Amniotic epithelial cell (primary cell): ENCODE measurements at regions not wholly inside any gene's neighbourhood (a gene's known extent, or its start where the extent isn't known, plus 50 kb on each side); places are given as distances from the start of the nearest gene placed in this dataset.

ENCODE experiments used
- DNase-seq: peaks from one replicate; pipeline ENCODE4 v3.0.0-alpha.2; 2010; ENCODE audit warnings: low read depth

DNA sequence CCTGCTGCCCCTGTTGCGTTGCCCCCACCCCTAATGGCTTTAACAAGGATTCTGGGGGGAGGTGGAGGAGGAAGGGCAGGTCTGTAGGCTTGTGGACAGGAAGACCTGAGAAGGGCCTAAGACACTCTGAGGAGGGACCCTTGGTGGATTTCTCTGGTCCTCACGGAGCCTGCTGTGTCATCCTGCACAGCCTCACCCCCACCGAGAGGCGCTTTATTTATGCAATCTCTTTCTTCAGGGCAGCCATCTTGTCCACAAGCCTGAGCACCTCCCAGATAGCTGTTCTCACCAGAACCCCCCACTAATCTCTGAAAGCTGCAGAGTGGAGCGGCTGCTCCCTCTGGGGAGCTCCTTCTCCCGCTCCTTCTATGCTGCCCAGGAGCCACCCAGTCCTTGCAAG, 59.3 kb upstream of the MLN start:
- DNase-seq = no peak

DNA sequence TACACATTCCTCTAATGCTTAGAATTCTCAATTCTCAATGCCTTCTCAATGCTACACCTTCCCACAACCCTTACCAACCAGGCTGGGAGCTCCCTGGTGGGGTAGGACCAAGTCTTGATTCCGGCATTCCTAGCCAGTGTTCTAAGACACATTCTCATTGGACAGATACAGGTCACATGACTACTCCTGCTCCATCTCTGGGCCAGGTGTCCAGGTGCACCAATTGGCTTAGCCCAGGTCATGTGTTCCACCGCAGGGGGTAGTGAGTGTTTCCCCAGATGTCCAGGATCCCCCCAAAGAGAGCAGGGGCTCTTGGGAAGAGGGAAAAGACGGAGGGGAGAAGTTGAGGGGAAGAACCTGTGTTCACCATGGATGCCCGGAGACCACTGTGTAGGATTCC, 58.7 kb upstream of the MLN start:
- DNase-seq = no peak

DNA sequence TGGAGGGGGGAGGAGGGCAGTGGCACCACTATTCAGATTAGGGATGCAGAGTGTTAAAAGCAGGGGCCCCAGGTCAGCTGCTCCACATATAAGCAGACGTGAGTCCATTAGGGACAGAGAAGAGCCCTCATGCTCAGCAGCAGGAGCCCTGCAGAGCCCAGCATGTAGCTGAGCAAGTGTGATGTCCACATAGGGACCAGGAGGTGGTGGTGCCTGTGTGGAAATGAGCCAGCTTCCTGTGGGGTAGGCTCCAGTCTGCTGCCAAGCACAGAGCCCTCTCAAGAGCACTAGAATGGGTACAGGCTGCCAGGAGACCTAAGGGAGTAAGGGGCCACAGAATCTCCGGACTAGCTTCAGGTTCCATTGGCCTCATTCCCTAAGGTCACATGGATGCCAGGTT, 57.9 kb upstream of the MLN start:
- no peak for DNase-seq

DNA sequence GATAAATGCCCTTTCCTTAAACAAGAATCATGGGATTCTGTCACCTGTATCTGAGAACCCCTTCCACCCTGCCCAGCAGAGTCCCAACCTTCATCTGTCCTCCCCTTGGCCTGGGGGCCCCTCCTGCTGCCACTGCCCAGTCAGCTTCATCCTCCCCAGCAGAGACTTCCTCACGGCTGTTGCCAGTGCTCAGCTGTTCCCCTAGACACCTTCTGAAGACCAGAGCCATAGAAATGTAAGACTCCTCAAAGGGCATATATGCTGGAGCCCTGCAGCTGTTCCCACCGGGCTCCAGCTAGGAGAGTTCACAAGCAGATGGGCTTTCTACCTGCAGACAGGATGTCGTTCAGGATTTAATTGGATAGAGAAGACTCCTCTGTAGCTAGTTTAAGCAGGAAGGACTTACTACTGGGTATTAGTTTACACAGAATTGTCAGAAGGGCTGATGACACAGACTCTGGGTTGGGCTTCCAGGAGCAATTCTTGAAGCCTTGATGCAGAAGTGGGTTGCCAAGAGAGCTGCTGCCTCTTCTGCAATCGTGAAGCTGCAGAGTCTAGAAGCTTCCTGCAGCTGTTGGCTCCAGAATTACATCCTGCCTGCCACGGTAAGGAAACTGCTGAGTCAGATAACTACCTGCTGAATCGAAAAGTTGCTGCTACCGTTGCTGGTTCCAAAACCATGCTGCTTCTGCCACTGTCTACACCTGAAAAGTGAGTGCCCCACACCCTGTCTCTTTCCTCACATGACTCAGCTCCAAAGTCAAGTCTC, 57.1 kb upstream of the MLN start:
- no peak for DNase-seq

DNA sequence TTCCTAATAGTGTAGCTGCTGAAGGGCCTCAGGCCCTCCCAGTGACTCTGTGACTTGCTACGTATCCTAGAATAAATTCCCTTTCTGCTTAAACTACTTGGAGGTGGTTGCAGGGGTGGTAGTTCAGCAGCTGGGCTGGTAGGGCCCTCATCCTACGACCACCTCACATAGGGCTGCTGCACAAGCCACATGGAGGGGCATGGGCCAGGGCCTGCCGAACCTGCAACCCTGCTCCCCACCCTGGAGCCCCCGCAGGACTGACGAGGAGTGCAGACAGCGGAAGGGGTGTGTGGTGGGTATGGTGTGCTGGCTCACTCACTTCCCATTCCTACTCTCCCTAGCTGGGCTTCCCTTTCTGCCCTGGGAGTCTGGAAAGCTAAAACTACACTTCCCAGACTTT, 56.2 kb upstream of the MLN start:
- no peak for DNase-seq

DNA sequence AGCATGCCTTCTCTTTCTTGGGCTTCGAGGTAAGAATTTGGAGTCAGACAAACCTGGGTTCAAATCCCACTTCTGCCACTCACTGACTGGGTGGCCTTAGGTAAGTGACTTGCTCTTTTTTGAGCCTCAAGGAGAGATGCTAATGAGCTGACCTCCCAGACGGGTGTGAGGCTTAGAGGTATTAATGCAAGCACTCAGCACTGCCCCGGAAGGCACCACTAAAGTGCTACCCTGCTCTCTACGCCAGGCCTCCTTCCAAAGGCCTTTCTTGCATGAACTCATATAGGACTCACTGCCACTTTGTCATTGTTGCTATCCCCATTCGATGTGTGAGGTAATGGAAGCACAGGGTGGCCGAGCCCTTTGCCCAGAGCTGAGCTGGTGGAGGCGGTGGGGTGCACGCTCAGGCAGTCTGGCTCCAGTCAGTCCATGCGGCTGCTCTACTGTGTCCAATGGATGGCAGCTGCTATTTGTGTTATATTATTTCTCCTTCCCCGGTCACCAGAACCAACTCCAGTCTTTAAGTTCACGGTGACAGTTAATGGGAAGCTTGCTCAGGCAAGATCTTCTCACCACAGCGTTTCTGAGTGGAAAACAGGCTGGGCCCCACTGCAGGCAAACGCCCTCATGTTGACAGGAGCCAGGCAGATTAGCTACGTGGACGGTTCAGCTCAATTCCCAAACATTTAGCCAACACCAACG, 55.2 kb upstream of the MLN start:
- no peak for DNase-seq

DNA sequence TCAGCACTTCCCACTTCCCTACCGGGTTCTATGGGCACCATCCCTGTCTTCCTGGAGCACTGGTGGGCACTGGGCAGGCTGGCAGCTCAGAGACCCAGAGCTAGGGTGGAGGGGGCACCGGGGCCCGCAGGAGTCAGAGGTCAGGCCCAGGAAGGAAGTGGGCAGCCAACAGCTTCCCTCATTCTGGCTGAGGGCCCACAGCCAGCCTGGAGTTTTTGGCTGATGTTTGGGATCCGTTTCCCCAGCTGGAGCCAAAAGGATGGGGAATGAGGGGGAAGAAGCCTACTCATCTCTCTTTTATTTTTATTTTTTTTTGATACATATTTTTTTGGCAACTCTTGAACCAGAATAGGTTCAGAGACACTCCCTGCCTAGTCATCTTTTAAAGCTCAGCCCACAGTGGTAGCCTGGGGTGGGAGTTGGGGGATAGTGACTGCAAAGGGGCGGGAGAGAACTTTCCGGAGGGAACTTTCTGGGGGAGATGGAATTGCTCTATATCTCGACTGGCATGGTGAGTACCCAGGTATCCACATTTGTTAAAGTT, 54.2 kb upstream of the MLN start:
- no peak for DNase-seq

DNA sequence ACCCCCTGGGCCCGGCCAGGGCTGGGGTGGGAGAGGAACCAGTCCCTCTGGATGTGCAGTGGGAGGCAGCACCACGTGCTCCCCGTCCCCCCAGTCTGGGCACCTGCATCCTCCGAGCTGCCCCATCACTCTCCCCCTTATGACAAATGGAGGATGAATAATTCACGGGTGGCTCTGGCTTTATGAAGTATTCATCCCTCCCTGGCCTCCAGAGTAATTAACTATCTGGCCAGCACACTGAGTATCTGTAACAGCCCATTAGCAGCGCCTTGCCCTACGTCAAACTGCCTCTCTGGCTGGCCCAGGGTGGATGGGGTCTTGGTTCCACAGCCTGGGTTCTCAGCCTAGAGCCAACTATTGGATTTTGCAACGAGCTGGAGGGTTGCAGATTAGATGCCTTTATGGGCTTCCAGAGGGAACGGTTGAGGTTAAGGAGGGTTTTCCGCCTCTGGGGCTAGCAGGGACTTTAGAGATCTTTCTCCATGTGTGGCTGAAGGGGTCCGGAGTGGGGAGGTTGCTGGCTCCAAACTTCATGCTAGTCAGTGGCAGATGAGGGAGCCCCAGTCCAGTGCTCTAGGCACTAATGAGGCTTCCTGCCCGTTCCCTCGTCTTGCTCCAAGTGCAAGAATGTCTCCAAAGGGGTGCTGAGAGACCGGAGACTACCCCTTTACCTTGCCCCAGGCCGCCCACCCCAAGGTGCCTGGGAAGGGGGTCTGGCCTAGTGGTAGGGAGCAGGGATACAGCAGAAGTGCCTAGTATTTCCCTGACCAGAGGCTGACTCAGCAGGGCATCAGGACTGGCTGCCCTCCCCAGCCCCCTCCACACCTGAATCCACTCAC, 53.5 kb upstream of the MLN start:
- DNase-seq = no peak

DNA sequence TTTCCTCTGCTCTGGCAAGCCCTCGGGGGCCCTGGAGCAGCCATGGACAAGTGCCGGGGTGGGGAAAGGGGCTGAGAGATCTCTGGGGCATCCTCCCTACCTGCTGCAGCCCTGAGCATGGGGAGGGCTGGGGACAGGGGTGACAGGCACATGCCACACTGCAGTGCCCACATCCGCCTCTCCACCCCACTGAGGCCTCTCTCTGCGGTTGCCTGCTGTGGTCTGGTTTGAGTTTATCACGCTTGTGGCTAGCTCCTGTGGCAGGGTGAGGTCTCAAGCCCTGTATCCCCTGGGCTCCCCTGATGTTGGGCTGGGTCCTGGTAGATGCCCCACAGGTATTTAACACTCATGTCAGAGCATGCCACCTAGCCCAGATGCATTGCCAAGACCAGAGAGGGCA, 52.9 kb upstream of the MLN start:
- DNase-seq = no peak

DNA sequence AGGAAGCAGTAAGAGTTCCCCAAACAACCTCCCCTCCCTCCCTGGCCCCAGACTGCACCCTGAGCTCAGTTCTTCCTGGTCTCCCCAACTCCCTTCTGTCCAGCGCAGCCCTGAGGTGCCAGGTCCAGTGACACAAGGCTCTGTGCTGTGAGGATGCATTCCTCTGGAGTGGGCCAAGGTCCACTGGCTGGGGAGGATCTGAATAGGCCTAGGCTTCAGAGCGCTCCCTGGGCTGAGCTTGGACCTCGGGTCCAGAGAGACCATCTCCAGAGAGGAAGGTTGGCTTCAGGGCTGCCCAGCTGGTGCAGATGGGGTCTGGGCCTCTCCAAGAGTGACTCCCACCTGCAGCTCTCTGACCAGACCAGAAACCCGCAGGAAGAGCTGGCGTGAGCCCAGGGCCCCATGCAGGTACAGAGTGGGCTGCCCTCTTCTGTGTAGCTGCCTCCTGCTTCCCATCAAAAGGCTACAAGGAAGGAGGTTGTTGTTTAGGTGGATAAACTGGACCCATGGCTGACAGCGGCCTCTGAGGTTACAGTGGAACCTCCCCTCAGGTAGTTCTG, 52.3 kb upstream of the MLN start:
- no peak for DNase-seq

DNA sequence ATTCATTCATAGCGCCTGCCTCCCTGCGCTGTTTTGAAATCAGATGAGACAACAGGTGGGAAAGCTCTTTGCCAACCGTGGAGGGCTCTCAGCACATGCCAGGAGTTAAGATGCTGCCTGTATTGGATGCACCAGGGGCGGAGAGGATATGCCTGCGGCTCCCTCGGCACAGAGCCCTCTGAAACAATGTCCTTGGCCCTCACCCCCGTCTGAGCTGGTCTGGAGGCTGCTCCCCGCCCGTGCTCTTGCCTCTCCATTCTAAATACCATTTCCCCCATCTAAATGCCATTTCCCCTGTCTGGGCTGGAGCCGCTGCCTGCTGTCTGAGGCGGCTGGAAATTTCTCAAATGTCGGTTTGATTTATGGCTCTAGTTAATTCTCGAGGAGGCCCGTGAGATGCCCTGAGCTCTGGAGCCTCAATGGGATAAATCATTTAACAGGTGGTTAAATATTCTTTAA, 50.8 kb upstream of the MLN start:
- no peak for DNase-seq

DNA sequence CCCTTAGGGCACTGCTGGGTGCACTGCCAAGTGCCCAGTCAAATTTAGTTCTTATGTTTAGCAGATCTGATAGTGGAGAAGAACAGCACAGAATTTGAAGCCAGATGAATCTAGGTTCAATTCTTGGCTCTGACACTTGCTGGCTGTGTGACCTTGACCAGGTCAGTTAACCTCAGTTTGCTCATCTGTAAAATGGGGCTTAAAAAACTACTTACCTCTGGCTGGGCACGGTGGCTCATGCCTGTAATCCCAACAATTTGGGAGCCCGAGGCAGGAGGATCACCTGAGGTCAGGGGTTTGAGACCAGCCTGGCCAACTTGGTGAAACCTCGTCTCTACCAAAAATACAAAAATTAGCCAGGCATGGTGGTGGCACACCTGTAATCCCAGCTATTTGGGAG, 49.9 kb upstream of the MLN start:
- DNase-seq = no peak
